GM18873 (cell line): ENCODE measurements at regions not wholly inside any gene's neighbourhood (a gene's known extent, or its start where the extent isn't known, plus 50 kb on each side); places are given as distances from the start of the nearest gene placed in this dataset.

Experiments used
- ATAC-seq: cut with Tn5 transposase; IDR thresholded peaks from one replicate; pipeline ENCODE4 v1.9.1; 2021; ENCODE audit warnings: mild to moderate bottlenecking, moderate library complexity, moderate number of reproducible peaks; ENCODE audit not compliant: unreplicated experiment, low FRiP score

GRCh38 chr14:42002141-42002540 lies 395.5 kb downstream of the LRFN5 start:
- no peak for ATAC-seq

GRCh38 chr14:42001431-42001830 lies 394.8 kb downstream of the LRFN5 start:
- no peak for ATAC-seq

DNA sequence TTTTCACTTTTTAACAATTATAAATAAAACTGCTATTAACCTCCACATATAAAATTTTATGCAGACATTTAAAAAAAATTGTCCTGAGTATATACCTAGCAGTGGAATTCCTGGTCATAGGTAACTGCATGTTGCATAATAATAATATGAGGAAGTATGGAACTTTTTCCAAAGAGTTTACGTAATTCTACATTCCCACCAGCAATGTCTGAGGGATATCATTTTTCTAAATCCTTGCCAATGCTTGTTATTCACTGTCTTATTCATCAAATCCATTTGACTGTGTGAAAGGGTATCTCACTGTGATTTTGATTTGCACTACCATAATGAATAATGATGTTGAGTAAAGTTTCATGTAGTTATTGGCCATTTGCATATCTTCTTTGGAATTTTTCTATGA lies 393.8 kb downstream of the LRFN5 start:
- ATAC-seq, result no peak

DNA sequence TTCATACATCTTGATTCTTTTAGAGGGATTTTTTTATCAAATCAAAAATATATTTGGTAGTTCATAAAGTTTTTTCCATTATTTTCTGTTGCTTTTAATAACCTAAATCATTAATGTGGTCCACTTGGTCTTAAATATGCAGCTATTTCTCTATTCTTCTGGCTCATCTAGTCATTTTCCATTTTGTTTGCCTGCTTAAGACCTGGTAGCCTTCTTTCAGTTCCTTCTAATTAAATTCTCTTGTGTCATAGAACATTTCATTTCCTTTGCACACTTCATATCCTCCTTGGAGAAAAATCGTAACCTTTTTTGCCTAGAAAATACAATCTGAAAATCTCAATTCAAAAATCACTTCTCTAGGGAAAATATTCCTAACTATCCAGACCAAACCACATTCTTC lies 387.0 kb downstream of the LRFN5 start:
- ATAC-seq, result no peak

DNA sequence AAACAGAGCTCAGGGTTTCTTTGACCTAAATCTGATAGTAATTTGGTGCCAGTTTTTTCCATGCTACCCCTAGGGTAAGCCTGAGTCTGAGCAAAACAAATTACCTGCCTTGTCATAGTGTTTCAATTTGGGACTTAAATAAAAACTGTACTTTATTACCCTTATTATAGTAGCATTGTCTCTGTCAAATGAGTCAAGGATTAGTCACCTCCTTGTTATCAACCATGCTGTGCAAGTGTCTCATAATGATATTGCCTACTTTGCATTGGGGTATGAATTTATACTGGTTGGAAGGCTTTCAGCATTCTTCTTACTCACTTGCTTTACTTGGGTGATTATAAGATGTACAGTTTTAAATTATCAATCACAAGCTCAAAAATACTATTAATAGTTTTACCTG lies 380.0 kb downstream of the LRFN5 start:
- ATAC-seq, result no peak

GRCh38 chr14:41986083-41986645 lies 379.5 kb downstream of the LRFN5 start:
- no peak for ATAC-seq

DNA sequence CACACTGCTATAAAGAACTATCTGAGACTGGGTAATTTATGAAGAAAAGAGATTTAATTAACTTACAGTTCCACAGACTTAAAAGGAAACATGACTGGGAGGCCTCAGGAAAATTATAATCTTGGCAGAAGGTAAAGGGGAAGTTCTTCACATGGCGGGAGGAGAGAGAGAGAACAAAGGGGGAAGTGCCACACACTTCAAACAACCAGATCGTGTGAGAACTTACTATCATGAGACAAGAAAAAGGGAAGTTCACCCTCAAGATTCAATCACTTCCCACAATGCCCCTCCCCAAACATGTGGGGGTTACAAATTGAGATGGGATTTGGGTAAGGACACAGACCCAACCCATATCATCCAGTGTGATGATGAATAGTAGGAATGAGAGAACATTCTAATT lies 366.5 kb downstream of the LRFN5 start:
- ATAC-seq, result no peak

GRCh38 chr14:41972531-41972930 lies 365.9 kb downstream of the LRFN5 start:
- ATAC-seq, result no peak

DNA sequence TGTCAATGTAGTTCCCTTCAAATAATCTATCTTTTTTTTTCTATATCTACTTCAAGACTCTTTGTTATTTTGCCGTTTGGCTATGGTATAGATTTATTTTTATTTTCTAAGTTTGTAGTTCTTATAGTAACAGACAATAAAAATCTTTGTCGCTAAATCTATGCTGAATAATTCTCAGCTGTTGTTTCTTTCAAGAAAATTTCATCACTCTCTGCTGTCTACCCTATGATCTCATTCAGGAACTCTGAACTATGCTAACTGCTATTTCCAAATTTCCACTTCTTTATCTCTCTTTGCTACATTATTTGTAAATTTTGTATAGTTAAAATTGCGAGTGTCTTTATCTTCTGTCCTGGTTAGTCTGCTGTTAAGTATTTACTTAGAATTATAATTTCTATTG lies 353.6 kb downstream of the LRFN5 start:
- ATAC-seq, result no peak

GRCh38 chr14:41957459-41957858 lies 350.8 kb downstream of the LRFN5 start:
- no peak for ATAC-seq
